Right cardiac atrium (tissue), 5 donors: ENCODE measurements at regions not wholly inside any gene's neighbourhood (a gene's known extent, or its start where the extent isn't known, plus 50 kb on each side); places are given as distances from the start of the nearest gene placed in this dataset.

Source experiments
- ATAC-seq, 2 donors: fragments of 200-7000 bp; cut with Tn5 transposase; one replicate each; pipeline versions ENCODE4 v1.8.0 to v1.9.1; 2020; ENCODE audit warnings: moderate library complexity in 2 of 2, mild to moderate bottlenecking in 1 of 2
- DNase-seq, 3 donors: peaks; one replicate each; pipeline ENCODE4 v3.0.0-alpha.2; 2020
- H3K27ac ChIP-seq: one replicate; pipeline ENCODE4 v1.5.1; 2013; ENCODE audit warnings: mild to moderate bottlenecking, low read length, control low read depth, moderate library complexity
- H3K27me3 ChIP-seq: one replicate; pipeline ENCODE4 v1.6.1; 2013; ENCODE audit not compliant: control insufficient read depth, insufficient read depth
- H3K4me1 ChIP-seq: one replicate; pipeline ENCODE4 v1.6.1; 2013; ENCODE audit warnings: low read length; ENCODE audit not compliant: control insufficient read depth, insufficient read depth
- H3K4me3 ChIP-seq: one replicate; pipeline ENCODE4 v1.5.1; 2013; ENCODE audit warnings: low read length, control low read depth
- H3K9me3 ChIP-seq: one replicate; pipeline ENCODE4 v1.6.1; 2013; ENCODE audit warnings: low read length; ENCODE audit not compliant: control insufficient read depth
- whole genome bisulfite sequencing: extraction: QIAGEN DNeasy Blood & Tissue Kit; methylation state at CpG from one replicate; pipeline ENCODE4 v1.1.7; 2013; 5-methylcytosine and 5-hydroxymethylcytosine counted together
- intact Hi-C, 4 donors: fragments of 100-400 bp; cut with DNase I; formaldehyde crosslinking; loops; one replicate each; pipeline versions ENCODE4 v1.11.0 to v1.14.0; 2022 to 2023
- donor health status: healthy with polysubstance abuse.
- donor health status: DM: no; HTN: yes; CAD: no.
- donor health status: DM: no; HTN: no; CAD: no.
- donor health status: DM: no; HTN: yes; CAD: no; lungs with severe emphysema.
- donor health status: DM: yes; HTN: yes; CAD: no.

DNA sequence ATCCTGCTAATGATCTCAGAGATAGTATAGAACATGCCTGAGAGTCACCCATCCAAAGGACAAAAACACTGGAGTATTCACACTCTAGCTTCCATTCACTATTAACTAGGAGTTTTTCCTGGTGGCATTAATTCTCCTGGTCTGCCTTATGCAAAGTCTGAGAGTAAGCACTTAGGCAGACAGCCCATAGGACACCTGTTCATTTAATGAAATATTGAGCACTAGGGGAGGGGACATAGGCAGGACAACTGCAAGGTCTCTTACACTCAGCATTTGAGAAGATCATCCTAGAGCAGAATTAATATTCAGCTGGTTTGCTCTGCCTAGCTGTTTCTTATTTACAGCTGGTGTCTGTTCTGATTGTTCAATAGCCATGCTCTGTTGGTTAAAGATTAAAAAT is 508.5 kb downstream of the CENPC start:
- H3K27ac ChIP-seq, result no peak overlapping the region
- H3K27me3 ChIP-seq, result no peaks in the 10 kb centered on the region
- H3K9me3 ChIP-seq, result no peaks in the 10 kb centered on the region
- H3K4me1 ChIP-seq, result no peaks in the 10 kb centered on the region
- ATAC-seq, result no peak
- intact Hi-C loops, result no loop called here
- no peak overlapping the region for H3K4me3 ChIP-seq
- no peak for DNase-seq

DNA sequence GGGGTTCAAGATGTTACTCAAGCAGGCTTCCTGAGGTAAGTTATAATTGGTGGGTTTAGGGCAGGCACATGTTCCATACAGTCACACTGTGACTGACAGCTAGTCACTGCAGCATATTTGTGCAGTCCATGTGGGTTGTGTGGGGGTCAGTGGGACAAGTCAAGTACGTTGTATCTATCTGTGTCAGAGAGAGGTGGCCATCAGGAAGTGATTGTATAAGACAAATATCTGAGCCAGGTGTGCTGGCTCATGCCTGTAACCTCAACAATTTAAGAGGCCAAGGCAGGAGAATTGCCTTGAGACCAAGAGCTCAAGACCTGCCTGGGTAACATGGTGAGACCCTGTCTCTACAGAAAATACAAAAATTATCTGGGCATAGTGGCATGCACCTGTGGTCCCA is 509.3 kb downstream of the CENPC start:
- DNase-seq (no peak), ATAC-seq (no peak)
- 56% methylated on average over 1 of the region's 1 CpG for WGBS
- no peaks in the 10 kb centered on the region for H3K4me1 ChIP-seq
- no peak overlapping the region for H3K4me3 ChIP-seq
- H3K27me3 ChIP-seq, result no peaks in the 10 kb centered on the region
- no peak overlapping the region for H3K27ac ChIP-seq
- no peaks in the 10 kb centered on the region for H3K9me3 ChIP-seq
- intact Hi-C loops, result no loop called here

DNA sequence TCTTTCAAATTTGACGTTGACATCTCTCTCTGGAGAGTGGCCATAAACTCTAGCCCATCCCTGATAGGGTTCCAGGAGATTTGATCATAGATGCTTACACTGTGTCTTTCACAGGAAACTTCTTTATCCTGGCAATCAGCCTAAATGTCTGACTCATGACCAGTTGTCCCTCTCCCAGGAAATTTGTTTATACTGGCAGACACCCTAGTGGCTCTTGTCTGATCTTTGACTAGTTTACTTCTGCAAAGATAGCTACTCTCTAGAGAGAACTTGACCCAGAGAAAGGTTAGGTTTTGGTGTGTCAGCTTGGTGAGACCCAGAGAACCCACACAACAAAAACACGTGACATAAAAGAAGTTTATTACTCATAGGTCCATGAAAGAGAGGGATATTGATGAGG is 509.8 kb downstream of the CENPC start:
- ATAC-seq, result no peak
- H3K4me1 ChIP-seq, result no peaks in the 10 kb centered on the region

DNA sequence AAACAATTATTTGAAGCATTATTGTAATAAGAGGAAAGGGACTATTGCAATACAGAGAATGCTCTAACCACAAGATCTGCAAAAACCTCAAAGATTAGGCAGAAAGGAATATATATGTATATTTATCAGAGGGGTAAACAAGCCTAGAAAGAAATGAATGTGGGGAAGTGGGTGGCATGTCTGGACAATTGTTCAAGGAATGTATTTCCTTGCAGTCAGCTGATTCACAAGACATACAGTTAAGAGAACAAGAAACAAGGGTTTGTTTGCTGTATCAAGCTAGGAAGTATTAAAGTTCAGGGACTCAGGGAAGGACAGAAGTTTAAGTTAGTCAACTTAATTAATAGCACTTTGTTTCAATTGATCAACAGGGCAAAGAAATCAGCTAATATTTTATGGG is 514.7 kb downstream of the CENPC start:
- Histone ChIP-seq H3K4me3 (no peak overlapping the region), H3K4me1 (no peaks in the 10 kb centered on the region), H3K27me3 (no peaks in the 10 kb centered on the region), H3K9me3 (no peaks in the 10 kb centered on the region), H3K27ac (no peak overlapping the region)
- ATAC-seq (no peak), DNase-seq (no peak)
- intact Hi-C loops, result no loop called here

More for the DNA sequence above, 509.8 kb downstream of the CENPC start:
- no peaks in the 10 kb centered on the region for H3K9me3 ChIP-seq
- intact Hi-C loops, result no loop called here
- H3K27ac ChIP-seq, result no peak overlapping the region
- H3K27me3 ChIP-seq, result no peaks in the 10 kb centered on the region
- no peak overlapping the region for H3K4me3 ChIP-seq
- DNase-seq, result no peak
- 31% methylated on average over 2 of the region's 2 CpGs for WGBS

DNA sequence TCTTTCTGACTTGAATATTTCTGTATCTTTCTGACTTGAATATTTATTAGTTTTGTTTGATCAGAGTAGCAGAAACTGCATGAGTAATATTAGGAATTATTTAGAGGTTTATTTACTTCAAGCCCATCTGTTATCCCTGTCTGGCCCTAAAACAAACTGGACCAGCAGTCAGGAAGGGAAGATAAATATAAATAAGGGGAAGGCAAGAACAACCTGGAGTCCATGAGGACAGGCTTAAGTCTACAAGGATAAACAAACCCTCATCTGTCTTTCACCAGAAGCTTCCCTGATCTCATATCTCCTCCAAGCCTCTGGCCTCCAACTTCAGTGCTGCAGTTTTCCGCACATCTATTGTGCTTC is 524.9 kb downstream of the CENPC start:
- intact Hi-C loops, result no loop called here
- no peak for ATAC-seq
- WGBS, result 83% methylated on average over 1 of the region's 1 CpG

DNA sequence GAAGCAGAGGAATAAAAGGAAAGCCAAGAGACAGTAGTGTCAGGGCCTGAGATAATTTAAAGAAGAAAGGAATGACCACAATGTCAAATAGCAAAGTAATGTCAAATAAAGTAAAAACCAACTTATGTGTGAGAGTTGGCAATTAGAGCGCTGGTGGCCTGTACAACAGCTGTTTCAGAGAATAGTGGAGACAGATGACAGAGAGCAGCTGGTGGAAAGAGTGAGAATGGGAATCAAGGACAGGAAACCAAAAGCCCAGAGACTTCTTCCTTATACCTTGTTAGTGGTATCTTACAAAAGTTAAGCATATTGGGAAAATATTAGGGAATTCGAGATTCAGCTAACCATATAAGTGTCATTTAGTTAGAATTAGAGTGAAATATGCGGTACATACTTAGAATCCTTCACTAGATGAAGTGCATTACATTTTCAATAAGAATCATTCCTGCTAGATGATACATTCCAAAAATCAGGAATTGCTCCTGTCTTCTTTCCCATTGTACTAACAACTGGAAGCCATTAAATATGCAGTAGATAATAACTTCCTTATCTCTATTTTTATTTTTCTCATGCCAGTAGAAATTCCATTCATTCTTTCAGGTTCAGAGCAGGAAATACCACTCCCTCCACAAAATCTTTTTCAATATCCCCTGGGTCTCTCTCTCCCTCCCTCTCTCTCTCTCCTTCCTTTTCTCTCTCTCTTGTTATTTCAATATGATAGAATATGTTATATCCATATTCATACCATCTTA is 525.4 kb downstream of the CENPC start:
- H3K4me1 ChIP-seq, result no peaks in the 10 kb centered on the region
- DNase-seq, result no peak
- no peaks in the 10 kb centered on the region for H3K9me3 ChIP-seq
- no peak for ATAC-seq
- no peak overlapping the region for H3K27ac ChIP-seq
- H3K27me3 ChIP-seq, result no peaks in the 10 kb centered on the region
- H3K4me3 ChIP-seq, result no peak overlapping the region
- WGBS, result 57% methylated on average over 3 of the region's 3 CpGs
- intact Hi-C loops, result no loop called here

More for the DNA sequence above, 524.9 kb downstream of the CENPC start:
- H3K4me3 ChIP-seq, result no peak overlapping the region
- H3K9me3 ChIP-seq, result no peaks in the 10 kb centered on the region
- H3K4me1 ChIP-seq, result no peaks in the 10 kb centered on the region
- no peak for DNase-seq
- no peaks in the 10 kb centered on the region for H3K27me3 ChIP-seq
- H3K27ac ChIP-seq, result no peak overlapping the region

DNA sequence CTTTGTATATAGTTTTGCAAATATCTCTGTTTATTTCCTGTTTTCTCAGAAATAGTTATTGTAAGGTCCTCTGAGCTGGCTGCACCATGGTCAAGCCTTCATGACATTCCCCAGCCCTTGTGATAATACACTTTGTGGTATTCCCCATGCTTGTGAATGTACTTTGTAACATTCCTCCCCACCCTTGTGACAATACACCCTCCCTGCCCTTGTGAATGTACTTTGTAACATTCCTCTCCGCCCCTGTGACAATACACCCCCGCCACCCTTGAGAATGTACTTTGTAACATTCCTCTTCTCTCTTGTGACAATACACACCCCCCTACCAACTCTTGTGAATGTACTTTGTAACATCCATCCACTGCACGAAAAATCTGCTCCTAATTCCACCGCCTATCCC is 530.7 kb downstream of the CENPC start:
- no peak for ATAC-seq
- Histone ChIP-seq H3K9me3 (no peaks in the 10 kb centered on the region), H3K4me1 (no peaks in the 10 kb centered on the region), H3K4me3 (no peak overlapping the region), H3K27ac (no peak overlapping the region), H3K27me3 (no peaks in the 10 kb centered on the region)
- intact Hi-C loops, result no loop called here
- DNase-seq, result no peak
- 93% methylated on average over 4 of the region's 4 CpGs for WGBS

DNA sequence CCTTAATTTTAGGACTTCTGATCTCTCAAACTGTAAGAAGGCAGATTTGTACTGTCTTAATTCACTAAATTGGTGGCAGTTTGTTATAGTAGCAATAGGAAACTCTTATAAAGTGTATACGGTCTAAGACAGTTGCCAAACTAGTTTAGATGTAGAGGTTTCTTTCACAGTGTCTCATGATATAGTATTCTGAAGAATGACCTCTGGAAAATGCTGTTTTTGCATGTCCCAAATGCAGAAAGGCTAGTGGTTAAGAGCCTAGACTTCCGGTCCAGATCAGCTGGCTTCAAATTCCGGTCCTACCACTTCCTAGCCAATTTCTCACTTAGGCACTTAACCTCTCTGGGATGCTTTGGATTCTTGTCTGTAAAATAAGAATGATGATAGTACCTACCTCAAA is 538.5 kb downstream of the CENPC start:
- Histone ChIP-seq H3K27me3 (no peaks in the 10 kb centered on the region), H3K27ac (no peak overlapping the region), H3K4me3 (no peak overlapping the region), H3K4me1 (no peaks in the 10 kb centered on the region), H3K9me3 (no peaks in the 10 kb centered on the region)
- ATAC-seq, result no peak
- whole genome bisulfite sequencing, result 43% methylated on average over 3 of the region's 3 CpGs
- DNase-seq, result no peak
- intact Hi-C loops, result no loop called here

DNA sequence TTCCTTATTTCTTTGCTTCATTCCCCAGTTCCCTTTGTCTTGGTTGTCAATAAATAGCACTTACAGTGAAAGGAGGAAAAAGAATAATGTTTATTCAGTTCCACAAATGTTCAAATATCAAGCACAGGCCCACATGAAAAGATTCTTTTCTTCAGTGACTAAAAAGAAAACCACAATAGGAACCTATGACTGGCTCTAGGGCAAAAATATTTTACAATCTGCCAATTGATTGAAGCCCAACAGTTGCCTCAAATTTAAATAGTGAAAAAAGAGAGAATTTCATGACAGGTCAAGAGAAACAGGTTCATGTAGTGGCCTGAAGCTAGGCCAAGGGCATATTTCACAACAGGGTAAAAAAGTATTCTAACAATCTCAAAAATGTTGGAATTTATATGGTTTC is 553.8 kb downstream of the CENPC start:
- no peaks in the 10 kb centered on the region for H3K27me3 ChIP-seq
- no peak overlapping the region for H3K4me3 ChIP-seq
- no peak overlapping the region for H3K27ac ChIP-seq
- H3K9me3 ChIP-seq, result no peaks in the 10 kb centered on the region
- ATAC-seq, result no peak
- DNase-seq, result no peak
- no peaks in the 10 kb centered on the region for H3K4me1 ChIP-seq
- intact Hi-C loops, result no loop called here

DNA sequence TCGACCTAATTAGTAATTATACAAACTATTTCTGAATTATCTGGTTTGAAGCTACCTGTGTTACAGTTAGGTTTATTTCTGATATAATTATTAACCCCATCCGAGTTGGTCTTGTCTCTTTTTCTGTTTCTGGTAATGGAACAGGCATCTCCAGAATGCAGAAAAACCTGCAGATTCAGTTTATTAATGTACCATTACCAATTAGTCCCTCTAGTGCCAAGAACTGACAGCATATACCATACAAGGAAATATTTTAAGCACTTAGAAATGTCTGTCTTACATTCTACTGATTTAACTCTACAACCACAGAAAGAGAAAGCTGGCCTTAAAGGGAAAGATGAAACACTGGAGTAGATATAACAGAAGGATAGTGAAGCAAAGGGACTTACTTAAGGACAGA is 570.6 kb downstream of the CENPC start:
- intact Hi-C loops, result no loop called here
- Histone ChIP-seq H3K27me3 (no peaks in the 10 kb centered on the region), H3K27ac (no peak overlapping the region), H3K9me3 (no peaks in the 10 kb centered on the region), H3K4me3 (no peak overlapping the region), H3K4me1 (no peaks in the 10 kb centered on the region)
- DNase-seq, result no peak
- WGBS, result 78% methylated on average over 2 of the region's 2 CpGs
- ATAC-seq, result no peak

DNA sequence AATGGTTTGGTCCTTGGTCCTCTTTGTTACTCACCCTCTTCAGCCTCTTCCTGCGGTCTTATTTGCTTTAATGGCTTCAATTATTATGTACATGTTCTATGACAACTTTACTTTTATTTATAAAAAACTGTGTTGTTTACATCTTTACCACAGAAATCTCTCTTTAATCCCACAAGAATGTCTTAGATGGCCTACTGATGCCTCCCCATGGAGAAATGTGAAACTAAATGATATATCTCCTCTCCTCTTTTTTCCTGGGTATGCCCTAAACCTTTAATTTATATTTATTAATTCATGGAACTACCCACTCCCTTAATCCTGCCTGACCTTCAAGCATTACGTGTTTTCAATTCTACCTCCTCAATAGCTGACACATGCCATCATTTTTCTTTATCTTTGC is 573.2 kb downstream of the CENPC start:
- H3K27ac ChIP-seq, result no peak overlapping the region

DNA sequence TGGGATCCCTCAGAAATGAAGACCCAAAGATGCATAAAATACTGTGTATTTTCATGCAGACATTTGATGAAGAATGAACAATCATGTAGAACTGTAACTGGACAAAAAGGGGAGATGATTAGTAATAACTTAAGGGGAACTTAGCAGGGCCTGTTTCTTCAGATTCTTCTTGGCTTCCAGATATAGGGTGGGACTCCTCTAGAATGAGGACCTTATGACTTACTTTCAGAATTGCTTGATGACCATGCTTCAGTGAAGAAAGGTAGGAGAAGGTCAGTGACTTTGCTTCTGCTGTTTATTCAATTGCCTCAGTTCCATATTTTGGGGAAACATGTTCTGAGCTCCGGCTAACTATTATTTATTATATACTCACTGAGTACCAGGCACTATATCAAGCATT is 580.8 kb downstream of the CENPC start:
- H3K4me3 ChIP-seq, result no peak overlapping the region
- H3K4me1 ChIP-seq, result no peaks in the 10 kb centered on the region
- intact Hi-C loops, result no loop called here
- WGBS, result 72% methylated on average over 1 of the region's 1 CpG
- no peak overlapping the region for H3K27ac ChIP-seq
- H3K9me3 ChIP-seq, result no peaks in the 10 kb centered on the region
- no peaks in the 10 kb centered on the region for H3K27me3 ChIP-seq
- ATAC-seq, result no peak
- DNase-seq, result no peak

More for the DNA sequence above, 573.2 kb downstream of the CENPC start:
- intact Hi-C loops, result no loop called here
- Histone ChIP-seq H3K9me3 (no peaks in the 10 kb centered on the region), H3K27me3 (no peaks in the 10 kb centered on the region), H3K4me1 (no peaks in the 10 kb centered on the region), H3K4me3 (no peak overlapping the region)
- no peak for DNase-seq
- 63% methylated on average over 2 of the region's 2 CpGs for WGBS
- no peak for ATAC-seq
